Trophoblast cell (in vitro differentiated cells and primary cell): ENCODE measurements at regions not wholly inside any gene's neighbourhood (a gene's known extent, or its start where the extent isn't known, plus 50 kb on each side); places are given as distances from the start of the nearest gene placed in this dataset.

Experiments
- DNase-seq, 2 donors: peaks; one replicate each; pipeline ENCODE4 v3.0.0-alpha.2; 2016
- H2AFZ ChIP-seq: 2 replicates; pipeline ENCODE4 v1.6.1; 2013; ENCODE audit warnings: low read length, moderate library complexity, mild to moderate bottlenecking; ENCODE audit not compliant: insufficient read depth, poor library complexity
- H2AK5ac ChIP-seq: 2 replicates; pipeline ENCODE4 v1.6.1; 2013; ENCODE audit warnings: mild to moderate bottlenecking, low read length
- H2BK120ac ChIP-seq: 2 replicates; pipeline ENCODE4 v1.6.1; 2013; ENCODE audit warnings: low read length, mild to moderate bottlenecking, moderate library complexity; ENCODE audit not compliant: insufficient read depth, poor library complexity
- H2BK12ac ChIP-seq: 2 replicates; pipeline ENCODE4 v1.6.1; 2013; ENCODE audit warnings: mild to moderate bottlenecking, low read length, moderate library complexity
- H2BK5ac ChIP-seq: 2 replicates; pipeline ENCODE4 v1.6.1; 2013; ENCODE audit warnings: low read length, low read depth, moderate library complexity, mild to moderate bottlenecking; ENCODE audit not compliant: poor library complexity
- H3K14ac ChIP-seq: 2 replicates; pipeline ENCODE4 v1.6.1; 2013; ENCODE audit warnings: mild to moderate bottlenecking, low read length
- H3K18ac ChIP-seq: 2 replicates; pipeline ENCODE4 v1.6.1; 2013; ENCODE audit warnings: mild to moderate bottlenecking, low read length
- H3K23ac ChIP-seq: 2 replicates; pipeline ENCODE4 v1.6.1; 2013; ENCODE audit warnings: low read length
- H3K27ac ChIP-seq: 2 replicates; pipeline ENCODE4 v1.5.1; 2013; ENCODE audit warnings: low read depth, mild to moderate bottlenecking, inconsistent platforms, low read length, moderate library complexity
- H3K27me3 ChIP-seq: 2 replicates; pipeline ENCODE4 v1.6.1; 2013; ENCODE audit warnings: inconsistent platforms, mild to moderate bottlenecking, low read length, moderate library complexity; ENCODE audit not compliant: insufficient read depth
- H3K36me3 ChIP-seq, 2 experiments: 1 replicate in 1 of 2; 2 replicates in 1 of 2; pipeline ENCODE4 v1.6.1; 2013; ENCODE audit warnings: low read length in 2 of 2, mild to moderate bottlenecking in 2 of 2, moderate library complexity in 1 of 2; ENCODE audit not compliant: insufficient read depth in 2 of 2, control insufficient read depth in 1 of 2
- H3K4ac ChIP-seq: 2 replicates; pipeline ENCODE4 v1.6.1; 2013; ENCODE audit warnings: low read depth, mild to moderate bottlenecking, low read length, moderate library complexity
- H3K4me1 ChIP-seq, 2 experiments: 1 replicate in 1 of 2; 2 replicates in 1 of 2; pipeline ENCODE4 v1.6.1; 2013; ENCODE audit warnings: low read length in 2 of 2, mild to moderate bottlenecking in 2 of 2, moderate library complexity in 1 of 2; ENCODE audit not compliant: insufficient read depth in 2 of 2, control insufficient read depth in 1 of 2
- H3K4me2 ChIP-seq: 2 replicates; pipeline ENCODE4 v1.6.1; 2013; ENCODE audit warnings: inconsistent platforms, mild to moderate bottlenecking, low read length, moderate library complexity
- H3K4me3 ChIP-seq: 2 replicates; pipeline ENCODE4 v1.5.1; 2013; ENCODE audit warnings: mild to moderate bottlenecking, low read depth, low read length, inconsistent platforms
- H3K79me1 ChIP-seq: one replicate; pipeline ENCODE4 v1.6.1; 2013; ENCODE audit warnings: low read length
- H3K79me2 ChIP-seq: 2 replicates; pipeline ENCODE4 v1.6.1; 2013; ENCODE audit warnings: low read length, mild to moderate bottlenecking; ENCODE audit not compliant: control insufficient read depth, insufficient read depth, poor library complexity
- H3K9ac ChIP-seq: 2 replicates; pipeline ENCODE4 v1.6.1; 2013; ENCODE audit warnings: mild to moderate bottlenecking, low read length
- H3K9me3 ChIP-seq: 2 replicates; pipeline ENCODE4 v1.6.1; 2013; ENCODE audit warnings: low read depth, mild to moderate bottlenecking, control low read depth, inconsistent platforms, low read length; ENCODE audit not compliant: insufficient read depth
- H4K12ac ChIP-seq: 2 replicates; pipeline ENCODE4 v1.6.1; 2013; ENCODE audit warnings: low read depth, mild to moderate bottlenecking, low read length, moderate library complexity
- H4K8ac ChIP-seq: 2 replicates; pipeline ENCODE4 v1.6.1; 2013; ENCODE audit warnings: low read depth, mild to moderate bottlenecking, low read length, moderate library complexity
- H4K91ac ChIP-seq: one replicate; pipeline ENCODE4 v1.6.1; 2013; ENCODE audit warnings: low read depth, mild to moderate bottlenecking, low read length, moderate library complexity
- WGBS: extraction: QIAGEN DNeasy Blood & Tissue Kit; methylation state at CpG from one replicate; pipeline ENCODE4 v1.1.7; 2013; ENCODE audit warnings: missing lambda C conversion rate; ENCODE audit not compliant: insufficient read length, insufficient coverage; ENCODE audit errors: extremely low coverage; 5-methylcytosine and 5-hydroxymethylcytosine counted together

DNA sequence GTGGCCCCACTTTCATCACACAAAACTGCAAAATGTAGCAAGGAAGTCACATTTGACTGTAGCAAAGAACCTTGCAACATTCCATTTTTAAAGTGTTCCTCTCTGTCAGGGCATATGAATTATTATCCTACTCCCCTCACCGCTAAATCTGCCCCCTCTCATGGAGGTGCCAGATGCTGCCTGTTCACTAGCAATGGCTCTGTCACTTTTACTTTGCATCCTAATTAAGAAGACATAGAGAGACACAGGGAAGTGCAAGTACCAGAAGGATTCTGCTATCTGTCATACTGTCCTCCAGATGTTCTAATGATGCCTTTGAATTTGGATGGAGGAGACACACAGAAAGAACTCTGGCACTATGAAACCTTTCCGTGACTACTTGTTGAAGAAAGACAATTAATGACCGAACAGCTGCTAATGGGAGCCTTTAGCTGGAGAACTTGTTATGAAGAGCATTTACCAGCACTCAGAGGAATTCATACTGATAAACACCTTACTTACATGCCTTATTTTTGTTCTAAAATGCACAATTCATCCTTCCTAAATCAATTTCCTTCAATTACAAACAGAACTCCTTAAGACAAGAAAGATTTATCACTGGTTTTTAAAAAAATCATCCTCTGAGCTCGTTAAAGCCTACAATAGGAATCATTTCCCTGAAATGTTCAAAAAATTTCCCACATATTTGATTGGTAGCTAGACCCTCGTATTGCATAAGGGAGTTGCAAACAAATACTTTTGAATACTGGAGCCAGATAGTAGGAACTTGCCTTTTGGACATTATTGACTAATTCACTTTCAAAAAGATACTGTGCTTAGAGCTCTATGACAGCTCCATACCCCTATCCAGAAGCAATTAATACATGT, 292.6 kb downstream of the UBE3D start:
- no peak overlapping the region for H2BK12ac ChIP-seq
- no peak overlapping the region for H3K23ac ChIP-seq
- H3K9me3 ChIP-seq: no peaks in the 10 kb centered on the region
- H3K4me1 ChIP-seq: no peaks in the 10 kb centered on the region
- no peak overlapping the region for H3K14ac ChIP-seq
- H3K4ac ChIP-seq: no peak overlapping the region
- H3K36me3 ChIP-seq: no peaks in the 10 kb centered on the region
- WGBS: no CpG with 5 or more reads among the region's 5 CpGs
- H3K79me2 ChIP-seq: no peaks in the 10 kb centered on the region
- H3K27me3 ChIP-seq: no peaks in the 10 kb centered on the region
- H3K27ac ChIP-seq: no peak overlapping the region
- H2BK5ac ChIP-seq: no peak overlapping the region
- no peak overlapping the region for H4K12ac ChIP-seq
- H3K18ac ChIP-seq: no peak overlapping the region
- no peak overlapping the region for H4K91ac ChIP-seq
- H2AFZ ChIP-seq: no peak overlapping the region
- no peak for DNase-seq
- H3K79me1 ChIP-seq: no peaks in the 10 kb centered on the region
- no peak overlapping the region for H3K4me2 ChIP-seq
- no peak overlapping the region for H2AK5ac ChIP-seq
- H4K8ac ChIP-seq: no peak overlapping the region
- H3K9ac ChIP-seq: no peak overlapping the region
- H2BK120ac ChIP-seq: no peak overlapping the region
- H3K4me3 ChIP-seq: no peak overlapping the region

- H3K4me3 ChIP-seq: no peak overlapping the region
- no CpG with 5 or more reads among the region's 1 CpG for WGBS
- H3K36me3 ChIP-seq: no peaks in the 10 kb centered on the region
- H2AK5ac ChIP-seq: no peak overlapping the region
- no peaks in the 10 kb centered on the region for H3K27me3 ChIP-seq
- peak in 1 of 2 donors; percentile 51 for DNase-seq
- no peak overlapping the region for H3K4me2 ChIP-seq
- no peak overlapping the region for H3K9ac ChIP-seq
- no peaks in the 10 kb centered on the region for H3K4me1 ChIP-seq
- no peak overlapping the region for H2BK12ac ChIP-seq
- no peak overlapping the region for H2AFZ ChIP-seq
- no peaks in the 10 kb centered on the region for H3K79me1 ChIP-seq
- H3K23ac ChIP-seq: no peak overlapping the region
- no peak overlapping the region for H3K14ac ChIP-seq
- H4K91ac ChIP-seq: no peak overlapping the region
- no peak overlapping the region for H3K4ac ChIP-seq
- no peak overlapping the region for H4K12ac ChIP-seq
- H2BK5ac ChIP-seq: no peak overlapping the region
- H3K9me3 ChIP-seq: no peaks in the 10 kb centered on the region
- H3K79me2 ChIP-seq: no peaks in the 10 kb centered on the region
- H4K8ac ChIP-seq: no peak overlapping the region
- H3K27ac ChIP-seq: no peak overlapping the region
- H2BK120ac ChIP-seq: no peak overlapping the region
- no peak overlapping the region for H3K18ac ChIP-seq
Measured at GRCh38 chr6:82775361-82775760, 290.3 kb downstream of the UBE3D start.

- Histone ChIP-seq H3K27me3 (no peaks in the 10 kb centered on the region), H3K14ac (no peak overlapping the region), H2BK12ac (no peak overlapping the region), H3K4me2 (no peak overlapping the region), H3K36me3 (no peaks in the 10 kb centered on the region), H3K79me2 (no peaks in the 10 kb centered on the region), H3K23ac (no peak overlapping the region), H3K27ac (no peak overlapping the region), H2AK5ac (no peak overlapping the region), H3K18ac (no peak overlapping the region), H4K91ac (no peak overlapping the region), H2BK5ac (no peak overlapping the region), H3K9ac (no peak overlapping the region), H3K4ac (no peak overlapping the region), H4K8ac (no peak overlapping the region), H3K9me3 (no peaks in the 10 kb centered on the region), H2BK120ac (no peak overlapping the region), H3K79me1 (no peaks in the 10 kb centered on the region), H4K12ac (no peak overlapping the region), H3K4me1 (no peaks in the 10 kb centered on the region), H2AFZ (no peak overlapping the region), H3K4me3 (no peak overlapping the region)
- WGBS: no CpG with 5 or more reads among the region's 1 CpG
- no peak for DNase-seq
Measured at GRCh38 chr6:82775981-82776380, 289.7 kb downstream of the UBE3D start.

DNA sequence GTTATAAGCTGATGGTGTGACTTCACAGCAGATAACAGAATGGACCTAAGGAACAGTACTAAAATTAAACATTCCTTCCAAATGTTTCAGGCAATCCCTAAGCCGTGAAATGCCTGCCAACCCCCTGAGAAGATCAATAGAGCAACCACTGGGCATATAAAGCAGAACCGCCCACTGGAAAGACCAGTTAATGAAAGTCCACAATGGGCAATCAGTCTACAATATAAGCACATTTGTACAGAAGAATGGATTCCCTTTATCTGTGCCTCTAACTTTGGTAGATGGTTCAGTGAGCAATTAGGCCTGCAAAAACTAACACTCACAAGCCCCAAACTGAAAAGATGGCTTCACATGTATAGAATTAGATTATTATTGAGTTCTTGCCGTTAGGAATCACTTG, 286.6 kb downstream of the UBE3D start:
- no peak overlapping the region for H3K9ac ChIP-seq
- WGBS: no CpG with 5 or more reads among the region's 3 CpGs
- H3K9me3 ChIP-seq: no peaks in the 10 kb centered on the region
- no peaks in the 10 kb centered on the region for H3K27me3 ChIP-seq
- no peak overlapping the region for H4K8ac ChIP-seq
- H4K12ac ChIP-seq: no peak overlapping the region
- no peak overlapping the region for H3K4ac ChIP-seq
- H3K14ac ChIP-seq: no peak overlapping the region
- no peak overlapping the region for H2BK5ac ChIP-seq
- no peaks in the 10 kb centered on the region for H3K79me2 ChIP-seq
- no peak for DNase-seq
- no peak overlapping the region for H2AFZ ChIP-seq
- no peak overlapping the region for H3K18ac ChIP-seq
- H3K23ac ChIP-seq: no peak overlapping the region
- H3K4me2 ChIP-seq: no peak overlapping the region
- no peaks in the 10 kb centered on the region for H3K4me1 ChIP-seq
- H3K27ac ChIP-seq: no peak overlapping the region
- H2AK5ac ChIP-seq: no peak overlapping the region
- no peak overlapping the region for H2BK120ac ChIP-seq
- H3K79me1 ChIP-seq: no peaks in the 10 kb centered on the region
- H4K91ac ChIP-seq: no peak overlapping the region
- H3K36me3 ChIP-seq: no peaks in the 10 kb centered on the region
- H3K4me3 ChIP-seq: no peak overlapping the region
- no peak overlapping the region for H2BK12ac ChIP-seq
